ENCODE measurements at regions not wholly inside any gene's neighbourhood (a gene's known extent, or its start where the extent isn't known, plus 50 kb on each side); places are given as distances from the start of the nearest gene placed in this dataset.

DNA sequence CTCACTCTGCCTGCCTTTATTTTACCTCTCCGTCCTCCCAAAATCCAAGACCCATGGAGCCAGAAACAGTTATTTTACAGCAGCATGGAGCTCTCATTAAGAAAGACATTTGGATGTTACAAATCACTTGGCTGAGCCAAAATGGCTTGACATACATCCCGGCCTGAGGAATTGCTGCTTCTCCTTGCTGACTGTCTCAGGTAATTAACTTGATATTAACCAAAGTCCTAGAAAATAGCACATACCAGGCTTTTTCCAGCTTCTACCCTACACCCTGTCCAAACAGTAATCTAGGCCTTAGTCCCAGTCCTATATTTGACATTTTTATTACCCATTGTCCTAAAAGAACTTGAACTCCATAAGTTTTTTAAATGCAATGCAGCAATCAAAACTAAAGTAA is 205.0 kb downstream of the TMX3 start:
- Mint-ChIP-seq H3K27ac (no peak overlapping the region), H3K4me1 (ENCODE audit: low read depth) (no peaks in the 10 kb centered on the region), H3K9me3 (no peaks in the 10 kb centered on the region), H3K36me3 (ENCODE audit: low read depth) (no peaks in the 10 kb centered on the region), H3K27me3 (ENCODE audit: low read depth) (peaks cover 2% of the 10 kb centered on the region), H3K4me3 (no peak overlapping the region)
- CTCF ChIA-PET = no interaction called here
- DNase-seq = no peak
- intact Hi-C loops (cut with micrococcal nuclease) = no loop called here

DNA sequence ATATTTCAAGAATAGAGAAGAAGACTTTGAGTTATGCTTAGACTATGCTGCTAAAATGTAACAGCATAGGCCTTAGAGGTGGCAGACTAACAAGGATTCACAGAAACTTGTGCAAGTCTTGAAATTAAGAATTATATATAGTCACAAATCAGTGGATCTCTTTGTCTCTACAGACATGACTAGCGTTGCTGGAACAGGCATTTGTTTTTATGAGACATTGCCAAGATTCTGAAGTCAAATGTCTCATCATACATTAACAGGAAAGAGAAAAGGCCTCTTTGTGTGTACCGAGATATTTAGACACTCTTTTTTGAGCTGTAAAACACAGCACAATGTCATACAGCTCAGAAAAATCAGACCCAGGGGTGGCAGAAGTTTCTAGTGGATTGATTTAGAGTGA is 207.1 kb downstream of the TMX3 start:
- H3K4me3 Mint-ChIP-seq = no peak overlapping the region
- no peak for DNase-seq
- no peaks in the 10 kb centered on the region for H3K36me3 Mint-ChIP-seq (ENCODE audit: low read depth)
- H3K4me1 Mint-ChIP-seq (ENCODE audit: low read depth) = no peaks in the 10 kb centered on the region
- intact Hi-C loops (cut with micrococcal nuclease) = no loop called here
- H3K27ac Mint-ChIP-seq = no peak overlapping the region
- CTCF ChIA-PET = no interaction called here
- no peaks in the 10 kb centered on the region for H3K27me3 Mint-ChIP-seq (ENCODE audit: low read depth)
- H3K9me3 Mint-ChIP-seq = no peaks in the 10 kb centered on the region

DNA sequence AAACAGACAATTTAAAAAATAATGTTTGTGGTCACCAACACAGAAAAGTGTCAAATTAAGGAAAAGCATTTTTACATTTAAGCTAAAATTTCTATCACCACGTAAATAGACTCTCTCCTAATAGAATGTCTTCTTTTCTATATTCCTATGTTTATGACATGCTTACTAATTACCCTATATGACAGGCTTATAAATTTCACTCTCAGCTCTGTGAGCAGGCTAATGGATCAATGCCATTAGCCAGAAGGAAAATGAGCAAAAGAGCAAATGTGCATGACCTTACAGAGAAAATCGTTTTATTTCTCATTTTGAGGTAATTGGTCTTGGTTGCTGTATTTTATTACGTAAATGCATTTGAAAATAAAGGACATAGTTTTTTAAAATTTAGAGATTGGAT is 209.7 kb downstream of the TMX3 start:
- intact Hi-C loops (cut with micrococcal nuclease) = no loop called here
- Mint-ChIP-seq H3K9me3 (no peaks in the 10 kb centered on the region), H3K36me3 (ENCODE audit: low read depth) (no peaks in the 10 kb centered on the region), H3K4me3 (no peak overlapping the region), H3K4me1 (ENCODE audit: low read depth) (no peaks in the 10 kb centered on the region), H3K27ac (no peak overlapping the region), H3K27me3 (ENCODE audit: low read depth) (peaks cover 4% of the 10 kb centered on the region)
- CTCF ChIA-PET = no interaction called here
- DNase-seq = no peak

DNA sequence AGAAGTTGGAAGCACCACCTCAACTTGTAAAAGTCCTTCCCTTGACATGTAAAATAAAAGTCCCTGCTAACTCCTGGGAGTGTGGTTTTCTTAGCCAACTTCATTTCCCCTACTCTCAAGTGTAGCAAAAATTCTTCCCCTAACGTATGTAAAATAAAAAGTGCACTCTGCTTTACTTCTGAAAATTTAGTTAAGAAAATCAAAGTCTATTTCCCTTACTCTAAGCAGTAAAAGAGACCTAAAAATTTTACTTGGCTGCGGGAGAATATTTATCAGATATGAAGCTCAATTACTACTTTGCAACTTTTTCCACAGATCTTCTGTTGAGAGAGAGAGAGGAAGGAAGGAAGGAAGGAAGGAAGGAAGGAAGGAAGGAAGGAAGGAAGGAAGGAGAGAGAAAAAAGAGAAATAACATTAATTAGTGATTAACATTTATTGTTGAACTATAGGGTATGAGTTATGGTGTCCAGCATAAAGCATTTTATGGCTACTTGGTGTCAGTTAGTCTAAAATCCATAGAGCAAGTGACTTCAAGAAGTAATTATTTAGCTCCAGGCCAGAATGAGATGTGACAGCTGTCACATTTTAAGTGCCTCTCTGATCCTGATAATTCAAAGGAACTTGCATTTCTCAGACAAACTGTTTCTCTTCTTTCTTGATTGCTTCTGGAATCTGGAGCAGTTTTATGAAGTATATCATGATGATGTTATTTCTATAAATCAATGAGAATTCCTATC is 210.3 kb downstream of the TMX3 start:
- Mint-ChIP-seq H3K4me3 (no peak overlapping the region), H3K9me3 (no peaks in the 10 kb centered on the region), H3K27me3 (ENCODE audit: low read depth) (peaks cover 4% of the 10 kb centered on the region), H3K27ac (no peak overlapping the region), H3K4me1 (ENCODE audit: low read depth) (no peaks in the 10 kb centered on the region), H3K36me3 (ENCODE audit: low read depth) (no peaks in the 10 kb centered on the region)
- CTCF ChIA-PET = no interaction called here
- DNase-seq = no peak
- intact Hi-C loops (cut with micrococcal nuclease) = no loop called here

DNA sequence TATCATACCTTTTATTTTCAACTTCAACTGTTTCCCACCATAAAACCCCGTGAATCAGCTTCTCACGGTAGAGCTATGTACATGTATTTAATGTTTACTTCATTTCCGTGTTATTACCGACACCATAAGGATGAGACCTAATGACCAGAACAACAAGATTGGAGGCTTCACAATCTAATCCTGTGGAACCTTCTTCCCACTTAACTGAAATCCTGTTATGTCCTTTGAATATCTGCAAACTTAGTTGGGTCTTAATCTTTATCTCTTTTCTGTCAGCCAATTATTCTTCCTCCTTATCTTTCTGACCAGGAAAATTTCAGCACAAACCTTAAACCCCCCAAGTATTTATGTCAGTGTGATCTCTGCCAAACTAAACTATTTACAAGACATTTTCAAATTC is 214.4 kb downstream of the TMX3 start:
- H3K9me3 Mint-ChIP-seq = no peaks in the 10 kb centered on the region
- H3K27me3 Mint-ChIP-seq (ENCODE audit: low read depth) = peaks cover 4% of the 10 kb centered on the region
- H3K36me3 Mint-ChIP-seq (ENCODE audit: low read depth) = no peaks in the 10 kb centered on the region
- H3K4me1 Mint-ChIP-seq (ENCODE audit: low read depth) = no peaks in the 10 kb centered on the region
- H3K27ac Mint-ChIP-seq = no peak overlapping the region
- no peak for DNase-seq
- CTCF ChIA-PET = no interaction called here
- no peak overlapping the region for H3K4me3 Mint-ChIP-seq
- intact Hi-C loops (cut with micrococcal nuclease) = no loop called here

DNA sequence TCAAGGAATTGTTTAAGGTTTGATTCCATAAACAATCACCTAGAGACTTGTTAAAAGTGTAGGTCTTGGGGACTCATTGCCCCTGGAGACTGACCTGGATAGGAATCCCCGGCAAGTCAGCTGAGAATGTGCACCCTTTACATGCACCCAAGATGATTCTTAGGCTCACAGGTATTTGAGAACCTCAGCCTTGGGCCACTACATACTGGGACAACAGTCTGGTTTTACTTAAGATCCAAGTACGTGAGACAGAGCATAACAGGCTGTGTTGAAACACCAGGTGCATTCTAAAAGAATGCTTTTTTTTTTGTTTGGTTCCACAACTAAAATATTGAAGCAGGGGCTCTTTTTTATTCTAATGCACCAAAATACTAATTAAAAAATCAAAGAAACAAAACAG is 215.8 kb downstream of the TMX3 start:
- no peak overlapping the region for H3K27ac Mint-ChIP-seq
- no peaks in the 10 kb centered on the region for H3K9me3 Mint-ChIP-seq
- intact Hi-C loops (cut with micrococcal nuclease) = no loop called here
- H3K36me3 Mint-ChIP-seq (ENCODE audit: low read depth) = no peaks in the 10 kb centered on the region
- no peak overlapping the region for H3K4me3 Mint-ChIP-seq
- no peaks in the 10 kb centered on the region for H3K4me1 Mint-ChIP-seq (ENCODE audit: low read depth)
- peaks cover 4% of the 10 kb centered on the region for H3K27me3 Mint-ChIP-seq (ENCODE audit: low read depth)
- CTCF ChIA-PET = no interaction called here
- no peak for DNase-seq

DNA sequence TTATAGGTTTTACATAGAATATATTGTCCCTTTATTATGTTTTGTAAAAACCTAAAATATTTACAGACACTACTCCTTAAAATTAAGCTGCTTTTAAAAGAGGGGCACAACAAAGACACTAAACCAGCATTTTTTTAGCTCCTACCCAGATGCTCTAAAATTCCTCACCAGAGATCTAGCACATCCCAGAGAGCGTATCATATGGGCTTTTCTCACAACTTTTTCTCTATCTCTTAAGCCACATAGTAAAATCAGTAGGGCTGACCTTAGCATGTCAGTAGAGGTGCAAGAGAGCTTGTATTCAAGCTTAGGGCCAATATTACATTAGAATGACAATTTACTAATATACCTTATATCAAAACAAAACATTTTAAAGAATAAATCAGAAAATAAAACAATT is 216.3 kb downstream of the TMX3 start:
- no peaks in the 10 kb centered on the region for H3K9me3 Mint-ChIP-seq
- H3K27me3 Mint-ChIP-seq (ENCODE audit: low read depth) = peaks cover 4% of the 10 kb centered on the region
- intact Hi-C loops (cut with micrococcal nuclease) = no loop called here
- DNase-seq = no peak
- H3K36me3 Mint-ChIP-seq (ENCODE audit: low read depth) = no peaks in the 10 kb centered on the region
- CTCF ChIA-PET = no interaction called here
- H3K27ac Mint-ChIP-seq = no peak overlapping the region
- no peaks in the 10 kb centered on the region for H3K4me1 Mint-ChIP-seq (ENCODE audit: low read depth)
- no peak overlapping the region for H3K4me3 Mint-ChIP-seq

DNA sequence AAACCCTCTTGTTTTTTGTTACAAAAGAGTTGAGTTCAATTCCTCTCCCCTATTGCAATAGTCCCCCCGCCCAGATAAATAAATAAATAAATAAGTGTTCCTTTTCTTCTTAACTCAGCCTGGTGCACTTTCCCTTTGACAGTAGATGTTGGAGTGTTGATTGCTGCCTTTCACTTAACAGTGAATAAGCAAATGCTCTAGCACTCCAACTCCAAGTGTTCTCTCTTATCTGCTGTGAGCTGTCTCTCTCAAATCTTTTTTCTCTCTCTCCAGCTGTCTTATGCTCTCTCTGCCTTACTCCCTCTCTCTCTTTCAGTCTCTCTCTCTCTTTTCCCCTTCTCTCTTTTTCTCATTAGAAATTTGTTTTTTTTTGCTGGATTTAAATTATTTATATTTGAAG is 216.7 kb downstream of the TMX3 start:
- no peaks in the 10 kb centered on the region for H3K4me1 Mint-ChIP-seq (ENCODE audit: low read depth)
- no peaks in the 10 kb centered on the region for H3K36me3 Mint-ChIP-seq (ENCODE audit: low read depth)
- no peak for DNase-seq
- intact Hi-C loops (cut with micrococcal nuclease) = no loop called here
- no peak overlapping the region for H3K4me3 Mint-ChIP-seq
- H3K27ac Mint-ChIP-seq = no peak overlapping the region
- no peaks in the 10 kb centered on the region for H3K9me3 Mint-ChIP-seq
- H3K27me3 Mint-ChIP-seq (ENCODE audit: low read depth) = peaks cover 4% of the 10 kb centered on the region
- CTCF ChIA-PET = no interaction called here

DNA sequence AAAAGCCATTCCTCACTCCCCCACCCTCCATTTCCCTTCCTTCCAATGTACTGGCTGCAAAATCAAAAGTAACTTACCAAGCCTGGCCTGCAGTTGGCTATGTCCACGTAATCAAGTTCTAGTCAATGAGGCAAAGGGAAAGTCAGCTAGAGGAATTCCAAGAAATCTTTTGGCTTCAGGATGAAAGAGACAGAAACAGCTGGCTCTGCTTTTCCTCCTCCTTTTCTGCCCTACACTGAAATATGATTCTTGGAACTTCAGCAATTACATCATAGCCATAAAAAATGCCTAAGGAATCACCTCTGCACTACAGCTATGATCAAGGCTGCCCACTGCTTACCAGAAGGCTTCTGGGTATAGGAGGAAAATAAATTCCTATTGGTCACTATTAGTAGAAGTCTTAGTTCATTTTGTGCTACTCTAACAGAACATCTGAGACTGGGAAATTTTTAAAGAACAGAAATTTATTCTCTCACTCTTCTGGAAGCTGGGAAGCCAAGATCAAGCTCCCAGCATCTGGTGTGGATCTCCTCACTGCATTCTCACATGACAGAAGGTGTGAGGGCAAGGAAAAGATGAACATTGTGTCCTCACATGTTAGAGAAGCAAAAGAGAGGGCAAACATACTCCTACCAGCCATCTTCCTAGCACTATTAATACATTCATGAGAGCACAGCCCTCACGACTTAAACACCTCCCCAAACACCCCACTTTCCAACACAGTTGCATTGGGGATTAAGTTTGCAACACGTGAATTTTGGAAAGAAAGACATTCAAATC is 219.9 kb downstream of the TMX3 start:
- H3K36me3 Mint-ChIP-seq (ENCODE audit: low read depth) = no peaks in the 10 kb centered on the region
- H3K4me1 Mint-ChIP-seq (ENCODE audit: low read depth) = no peaks in the 10 kb centered on the region
- DNase-seq = no peak
- intact Hi-C loops (cut with micrococcal nuclease) = no loop called here
- no peak overlapping the region for H3K27ac Mint-ChIP-seq
- CTCF ChIA-PET = no interaction called here
- no peaks in the 10 kb centered on the region for H3K27me3 Mint-ChIP-seq (ENCODE audit: low read depth)
- no peak overlapping the region for H3K4me3 Mint-ChIP-seq
- no peaks in the 10 kb centered on the region for H3K9me3 Mint-ChIP-seq

DNA sequence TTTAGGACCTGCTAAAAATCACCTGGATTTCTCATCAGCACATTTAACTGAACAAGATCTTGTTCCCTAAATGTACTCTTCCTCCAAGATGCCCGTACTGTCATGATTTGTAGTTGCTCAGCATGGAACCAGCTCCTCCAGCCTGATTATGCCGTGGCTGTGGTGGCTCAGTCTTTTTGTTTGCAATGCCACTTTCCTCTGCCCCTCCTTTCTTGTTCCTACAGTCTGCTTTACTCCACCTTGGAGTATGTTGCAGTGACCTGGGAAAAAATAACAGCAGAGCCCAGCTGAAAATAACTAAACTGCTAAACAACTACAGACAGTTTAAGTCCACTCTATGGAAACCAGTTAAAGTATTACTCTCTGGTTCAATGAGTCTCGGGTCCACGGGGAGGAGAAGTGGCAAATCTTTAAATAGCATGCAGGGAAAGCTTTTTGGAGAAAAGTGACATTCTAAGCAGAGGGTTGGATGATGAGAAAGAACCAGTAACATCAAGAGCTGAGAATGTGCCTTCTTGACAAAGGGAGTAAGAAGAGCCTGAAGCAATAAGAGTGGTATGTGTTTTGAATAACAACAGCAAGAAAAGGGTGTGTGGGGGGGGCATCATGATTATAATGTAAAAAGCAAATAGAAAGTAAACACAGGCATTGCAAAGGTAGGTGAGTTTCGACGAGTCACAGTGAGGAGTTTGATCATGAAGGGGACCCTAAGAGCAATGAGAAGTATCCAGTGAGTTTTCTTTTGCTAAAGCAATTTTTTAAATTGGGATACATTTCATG is 225.7 kb downstream of the TMX3 start:
- H3K4me1 Mint-ChIP-seq (ENCODE audit: low read depth) = no peaks in the 10 kb centered on the region
- no peak overlapping the region for H3K27ac Mint-ChIP-seq
- H3K36me3 Mint-ChIP-seq (ENCODE audit: low read depth) = no peaks in the 10 kb centered on the region
- no peaks in the 10 kb centered on the region for H3K9me3 Mint-ChIP-seq
- no peak overlapping the region for H3K4me3 Mint-ChIP-seq
- peaks cover 1% of the 10 kb centered on the region for H3K27me3 Mint-ChIP-seq (ENCODE audit: low read depth)
- no peak for DNase-seq
- CTCF ChIA-PET = no interaction called here
- intact Hi-C loops (cut with micrococcal nuclease) = no loop called here

DNA sequence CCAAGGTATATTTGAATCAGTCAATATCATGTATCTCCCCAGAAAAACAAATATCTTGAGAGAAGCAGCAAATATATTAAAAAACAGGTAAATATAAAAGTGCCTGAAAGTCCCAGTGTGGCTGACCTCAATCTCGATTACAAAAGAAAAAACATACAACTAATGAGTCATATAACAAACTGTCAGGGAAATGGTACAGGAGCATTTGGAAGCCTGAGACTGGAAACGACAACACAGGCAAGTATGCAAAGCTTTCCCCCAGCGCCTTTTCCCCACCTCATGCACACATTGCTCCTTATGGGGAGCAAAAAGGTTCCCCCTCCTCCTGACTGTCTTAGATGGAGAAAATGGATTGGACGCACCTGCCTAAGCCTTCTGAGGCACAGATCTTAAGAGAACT is 230.7 kb downstream of the TMX3 start:
- intact Hi-C loops (cut with micrococcal nuclease) = no loop called here
- DNase-seq = no peak
- H3K36me3 Mint-ChIP-seq (ENCODE audit: low read depth) = no peaks in the 10 kb centered on the region
- H3K27ac Mint-ChIP-seq = no peak overlapping the region
- H3K4me1 Mint-ChIP-seq (ENCODE audit: low read depth) = no peaks in the 10 kb centered on the region
- H3K9me3 Mint-ChIP-seq = no peaks in the 10 kb centered on the region
- CTCF ChIA-PET = interaction anchor here (0.6 kb wide), 1 partner anchor 193 kb away, joined by 3 read pairs; no protein-coding TSS in a partner anchor
- peaks cover 4% of the 10 kb centered on the region for H3K27me3 Mint-ChIP-seq (ENCODE audit: low read depth)
- no peak overlapping the region for H3K4me3 Mint-ChIP-seq

DNA sequence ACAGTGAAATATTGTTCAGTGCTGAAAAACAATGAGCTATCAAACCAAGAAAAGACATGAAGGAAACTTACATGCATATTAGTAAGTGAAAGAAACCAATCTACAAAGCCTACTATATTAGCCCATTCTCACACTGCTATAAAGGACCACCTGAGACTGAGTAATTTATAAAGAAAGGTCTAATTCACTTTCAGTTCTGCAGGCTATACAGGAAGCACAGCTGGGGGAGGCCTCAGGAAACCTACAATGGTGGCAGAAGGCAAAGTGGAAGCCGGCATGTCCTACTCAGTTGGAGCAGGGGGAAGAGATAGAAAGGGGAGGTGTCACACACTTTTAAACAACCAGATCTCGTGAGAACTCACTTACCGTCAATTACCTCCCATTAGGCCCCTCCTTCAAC is 232.1 kb downstream of the TMX3 start:
- intact Hi-C loops (cut with micrococcal nuclease) = no loop called here
- CTCF ChIA-PET = no interaction called here
- H3K9me3 Mint-ChIP-seq = no peaks in the 10 kb centered on the region

DNA sequence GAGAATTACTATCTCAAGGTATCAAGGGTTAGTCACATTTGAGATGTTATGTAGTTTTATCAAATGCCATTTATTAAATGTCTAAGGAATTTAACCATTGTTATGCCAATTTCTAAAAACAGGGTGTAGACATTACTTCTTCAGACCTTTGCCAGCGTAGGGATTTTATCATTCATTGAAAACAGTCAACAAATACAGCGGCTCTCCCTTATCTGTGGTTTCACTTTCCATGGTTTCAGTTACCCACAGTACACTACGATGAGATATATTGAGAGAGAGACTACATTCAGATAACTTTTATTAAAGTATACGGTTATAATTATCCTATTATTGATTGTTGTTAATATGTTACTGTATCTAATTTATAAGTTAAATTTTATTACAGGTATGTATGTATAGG is 234.7 kb downstream of the TMX3 start:
- no peak for DNase-seq
- Mint-ChIP-seq H3K4me3 (no peak overlapping the region), H3K9me3 (no peaks in the 10 kb centered on the region), H3K27ac (no peak overlapping the region), H3K36me3 (ENCODE audit: low read depth) (no peaks in the 10 kb centered on the region), H3K27me3 (ENCODE audit: low read depth) (peaks cover 2% of the 10 kb centered on the region), H3K4me1 (ENCODE audit: low read depth) (no peaks in the 10 kb centered on the region)
- CTCF ChIA-PET = no interaction called here
- intact Hi-C loops (cut with micrococcal nuclease) = no loop called here

More for the DNA sequence above, 232.1 kb downstream of the TMX3 start:
- no peaks in the 10 kb centered on the region for H3K36me3 Mint-ChIP-seq (ENCODE audit: low read depth)
- no peak for DNase-seq
- H3K27me3 Mint-ChIP-seq (ENCODE audit: low read depth) = peaks cover 4% of the 10 kb centered on the region
- H3K27ac Mint-ChIP-seq = no peak overlapping the region
- H3K4me3 Mint-ChIP-seq = no peak overlapping the region
- H3K4me1 Mint-ChIP-seq (ENCODE audit: low read depth) = no peaks in the 10 kb centered on the region
